SK-N-MC (cell line): ENCODE measurements at regions not wholly inside any gene's neighbourhood (a gene's known extent, or its start where the extent isn't known, plus 50 kb on each side); places are given as distances from the start of the nearest gene placed in this dataset.

Source experiments
- DNase-seq: peaks from one replicate; pipeline ENCODE4 v3.0.0-alpha.2; 2011; ENCODE audit warnings: low read depth, low spot score
- H3K27ac ChIP-seq: fragments of 200-600 bp; sonication (generic); 2 replicates; pipeline ENCODE4 v1.5.1; 2016; ENCODE audit warnings: mixed run types
- H3K36me3 ChIP-seq: fragments of 200-600 bp; sonication (generic); 2 replicates; pipeline ENCODE4 v1.6.1; 2017; ENCODE audit warnings: antibody characterized with exemption, low read length, mixed read lengths; ENCODE audit not compliant: insufficient read depth
- H3K4me3 ChIP-seq: fragments of 200-600 bp; sonication (generic); 2 replicates; pipeline ENCODE4 v1.5.1; 2016
- H3K9ac ChIP-seq: fragments of 200-600 bp; sonication (generic); 2 replicates; pipeline ENCODE4 v1.8.0; 2017; ENCODE audit warnings: mixed run types, mixed read lengths; ENCODE audit not compliant: insufficient read length
- H3K9me3 ChIP-seq: fragments of 200-600 bp; sonication (generic); 2 replicates; pipeline ENCODE4 v1.6.1; 2017; ENCODE audit warnings: low read depth, mild to moderate bottlenecking, antibody characterized with exemption, low read length, moderate library complexity, mixed read lengths
- EZH2 ChIP-seq: fragments of 200-600 bp; sonication (generic); IDR thresholded peaks from one replicate; pipeline ENCODE4 v1.6.1; 2017; ENCODE audit warnings: antibody characterized with exemption
- FOXP2 ChIP-seq: optimal IDR thresholded peaks from 2 replicates; pipeline ENCODE3; 2011; ENCODE audit warnings: mild to moderate bottlenecking, moderate library complexity; ENCODE audit not compliant: insufficient read depth; ENCODE audit errors: extremely low read length, control extremely low read depth
- POLR2AphosphoS5 ChIP-seq: IDR thresholded peaks from 2 replicates; pipeline ENCODE4 v1.6.1; 2012; ENCODE audit warnings: mild to moderate bottlenecking, low read depth, low read length, borderline replicate concordance

GRCh38 chr4:96097693-96098092 lies 257.8 kb downstream of the PDHA2 start:
- no peaks in the 10 kb centered on the region for H3K9me3 ChIP-seq
- H3K9ac ChIP-seq, result no peak overlapping the region
- no peak for DNase-seq
- H3K27ac ChIP-seq, result no peak overlapping the region
- no peak overlapping the region for H3K4me3 ChIP-seq
- no peaks in the 10 kb centered on the region for H3K36me3 ChIP-seq
- TF ChIP-seq EZH2 (no peak), POLR2AphosphoS5 (no peak), FOXP2 (no peak)

DNA sequence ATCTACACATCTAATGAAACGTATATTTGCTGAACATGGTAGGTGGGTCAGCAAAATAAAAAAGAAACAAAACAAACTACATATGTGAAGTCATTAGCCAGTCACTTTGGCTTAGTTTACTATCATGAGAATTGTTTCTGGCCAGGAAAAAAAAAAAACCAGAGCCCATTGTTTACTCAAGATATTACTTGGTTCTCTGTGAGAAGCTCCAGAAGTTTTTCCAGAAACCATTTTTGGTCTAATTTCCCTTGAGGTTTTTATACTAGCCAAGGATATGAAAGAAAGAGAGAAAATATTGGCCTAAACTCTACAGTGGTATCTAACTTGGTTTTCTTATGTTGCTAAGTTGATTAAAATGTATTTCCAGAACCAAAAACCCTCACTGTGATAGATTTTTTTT lies 259.1 kb downstream of the PDHA2 start:
- TF ChIP-seq POLR2AphosphoS5 (no peak), EZH2 (no peak), FOXP2 (no peak)
- H3K9ac ChIP-seq, result no peak overlapping the region
- H3K4me3 ChIP-seq, result no peak overlapping the region
- no peaks in the 10 kb centered on the region for H3K36me3 ChIP-seq
- H3K9me3 ChIP-seq, result no peaks in the 10 kb centered on the region
- H3K27ac ChIP-seq, result no peak overlapping the region
- no peak for DNase-seq

DNA sequence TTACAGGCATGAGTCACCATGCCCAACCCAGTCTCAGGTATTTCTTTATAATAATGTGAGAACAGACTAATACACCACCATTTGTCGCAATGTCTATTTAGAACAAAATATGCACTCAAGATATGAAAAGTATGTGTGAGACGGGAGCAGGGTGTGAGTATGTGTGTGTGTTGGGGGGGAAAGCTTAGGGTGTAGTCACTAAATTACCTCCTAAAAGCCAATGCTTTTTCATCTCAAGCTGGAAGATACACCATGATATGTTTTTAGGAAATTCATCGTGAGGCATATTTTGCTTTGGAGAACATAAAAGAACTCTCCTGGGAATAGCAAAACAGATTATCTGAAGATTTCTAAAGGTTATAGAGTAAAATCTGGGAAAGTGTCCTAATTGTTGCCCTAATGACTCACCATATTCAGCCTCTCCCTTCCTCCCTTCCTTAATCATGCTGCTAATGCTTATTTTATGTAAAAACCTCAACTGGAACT lies 262.7 kb downstream of the PDHA2 start:
- no peak overlapping the region for H3K27ac ChIP-seq
- no peaks in the 10 kb centered on the region for H3K36me3 ChIP-seq
- no peak for DNase-seq
- no peak overlapping the region for H3K4me3 ChIP-seq
- no peaks in the 10 kb centered on the region for H3K9me3 ChIP-seq
- no peak for TF ChIP-seq EZH2
- TF ChIP-seq POLR2AphosphoS5, result no peak
- no peak for TF ChIP-seq FOXP2
- no peak overlapping the region for H3K9ac ChIP-seq

GRCh38 chr4:96103086-96103485 lies 263.2 kb downstream of the PDHA2 start:
- no peak for TF ChIP-seq EZH2
- H3K4me3 ChIP-seq, result no peak overlapping the region

DNA sequence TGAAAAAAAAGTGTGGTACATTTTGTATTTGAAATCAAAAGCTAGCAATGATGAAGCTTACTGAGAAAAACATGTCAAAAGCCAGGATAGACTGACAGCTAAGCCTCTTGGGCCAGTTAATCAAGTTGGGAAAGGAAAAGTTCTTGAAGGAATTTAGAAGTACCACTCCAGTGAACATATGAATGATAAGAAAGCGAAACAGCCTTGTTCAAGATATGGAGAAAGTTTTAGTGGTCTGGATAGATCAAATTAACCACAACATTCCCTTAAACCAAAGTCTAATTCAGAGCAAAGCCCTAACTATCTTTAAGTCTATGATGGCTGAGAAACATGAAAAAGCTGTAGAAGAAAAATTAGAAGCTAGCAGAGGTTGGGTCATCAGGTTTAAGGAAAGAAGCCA lies 268.3 kb downstream of the PDHA2 start:
- H3K9ac ChIP-seq, result no peak overlapping the region
- H3K27ac ChIP-seq, result no peak overlapping the region
- no peaks in the 10 kb centered on the region for H3K36me3 ChIP-seq
- H3K4me3 ChIP-seq, result no peak overlapping the region
- TF ChIP-seq EZH2 (no peak), FOXP2 (no peak), POLR2AphosphoS5 (no peak)
- DNase-seq, result no peak
- H3K9me3 ChIP-seq, result no peaks in the 10 kb centered on the region

More at GRCh38 chr4:96103086-96103485, 263.2 kb downstream of the PDHA2 start:
- Histone ChIP-seq H3K9ac (no peak overlapping the region), H3K9me3 (no peaks in the 10 kb centered on the region), H3K36me3 (no peaks in the 10 kb centered on the region), H3K27ac (no peak overlapping the region)
- DNase-seq, result no peak

DNA sequence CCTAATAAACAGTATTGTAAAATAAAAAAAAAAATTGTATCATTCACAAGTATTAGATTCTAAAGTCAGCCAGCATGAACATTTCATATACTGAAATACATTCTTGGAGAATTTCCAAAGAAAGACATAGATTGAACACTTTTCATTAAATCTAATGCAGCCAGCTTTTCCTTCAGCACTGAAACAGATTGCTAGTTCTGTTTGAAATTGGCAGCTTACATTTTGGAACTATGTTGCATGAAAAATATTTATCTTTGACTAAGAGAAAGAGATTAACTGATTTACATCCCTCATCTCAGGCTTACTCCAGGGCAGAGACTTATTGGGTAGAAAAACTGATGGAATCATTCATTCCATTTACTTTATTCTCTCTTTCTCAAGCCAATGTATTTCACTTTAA lies 272.7 kb downstream of the PDHA2 start:
- no peak overlapping the region for H3K4me3 ChIP-seq
- H3K9me3 ChIP-seq, result no peaks in the 10 kb centered on the region
- H3K27ac ChIP-seq, result no peak overlapping the region
- H3K9ac ChIP-seq, result no peak overlapping the region
- no peaks in the 10 kb centered on the region for H3K36me3 ChIP-seq
- no peak for TF ChIP-seq FOXP2
- no peak for TF ChIP-seq EZH2
- no peak for TF ChIP-seq POLR2AphosphoS5
- DNase-seq, result no peak

DNA sequence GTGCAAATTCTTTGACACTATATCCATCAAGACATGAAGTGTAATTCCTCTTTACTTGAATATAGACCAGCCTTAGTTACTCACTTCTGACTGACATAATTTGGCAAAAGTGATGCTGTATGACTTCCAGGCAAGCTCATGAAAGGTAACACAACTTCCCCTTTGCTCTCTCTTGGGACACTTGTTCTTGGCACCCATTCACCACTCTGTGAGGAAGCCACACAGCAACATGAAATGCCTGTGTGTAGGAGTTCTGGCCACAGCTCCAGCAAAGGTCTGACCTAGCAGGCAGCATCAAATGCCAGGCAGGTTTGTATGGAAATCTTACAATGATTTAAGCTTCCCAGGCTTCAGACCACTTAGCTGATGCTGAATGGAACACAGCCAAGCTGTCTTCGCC lies 280.3 kb downstream of the PDHA2 start:
- no peak for TF ChIP-seq EZH2
- no peak for TF ChIP-seq FOXP2
- no peak for TF ChIP-seq POLR2AphosphoS5
- no peak overlapping the region for H3K4me3 ChIP-seq
- H3K9me3 ChIP-seq, result no peaks in the 10 kb centered on the region
- DNase-seq, result no peak
- no peak overlapping the region for H3K9ac ChIP-seq
- no peak overlapping the region for H3K27ac ChIP-seq
- H3K36me3 ChIP-seq, result no peaks in the 10 kb centered on the region

- no peak for TF ChIP-seq FOXP2
- TF ChIP-seq EZH2, result no peak
- no peak for TF ChIP-seq POLR2AphosphoS5
- H3K36me3 ChIP-seq, result no peaks in the 10 kb centered on the region
- H3K4me3 ChIP-seq, result no peak overlapping the region
- H3K9me3 ChIP-seq, result no peaks in the 10 kb centered on the region
- no peak for DNase-seq
- H3K27ac ChIP-seq, result no peak overlapping the region
- H3K9ac ChIP-seq, result no peak overlapping the region
Measured at GRCh38 chr4:96126227-96126626, 286.3 kb downstream of the PDHA2 start.

DNA sequence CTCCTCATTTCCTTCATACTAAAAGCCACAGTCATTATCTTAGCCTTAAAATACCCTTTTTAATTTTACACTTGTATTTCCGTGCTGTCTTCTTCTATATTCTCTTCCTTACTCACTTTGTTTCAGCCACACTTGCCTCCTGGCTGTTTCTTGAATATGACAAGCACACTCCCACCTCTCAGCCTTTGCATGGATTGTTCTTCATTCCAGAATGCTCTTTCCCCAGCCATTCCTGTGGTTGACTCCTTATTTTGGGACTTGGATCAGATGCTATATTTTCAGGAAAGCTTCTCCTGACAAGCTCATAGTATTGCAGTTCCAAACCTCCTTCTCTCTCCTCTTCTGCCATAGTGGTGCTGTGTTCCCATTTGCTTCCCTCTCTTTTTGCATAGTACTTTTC lies 291.3 kb downstream of the PDHA2 start:
- Histone ChIP-seq H3K9me3 (no peaks in the 10 kb centered on the region), H3K36me3 (no peaks in the 10 kb centered on the region), H3K27ac (no peak overlapping the region), H3K4me3 (no peak overlapping the region), H3K9ac (no peak overlapping the region)
- TF ChIP-seq EZH2, result no peak
- TF ChIP-seq POLR2AphosphoS5, result no peak
- TF ChIP-seq FOXP2, result no peak
- no peak for DNase-seq

DNA sequence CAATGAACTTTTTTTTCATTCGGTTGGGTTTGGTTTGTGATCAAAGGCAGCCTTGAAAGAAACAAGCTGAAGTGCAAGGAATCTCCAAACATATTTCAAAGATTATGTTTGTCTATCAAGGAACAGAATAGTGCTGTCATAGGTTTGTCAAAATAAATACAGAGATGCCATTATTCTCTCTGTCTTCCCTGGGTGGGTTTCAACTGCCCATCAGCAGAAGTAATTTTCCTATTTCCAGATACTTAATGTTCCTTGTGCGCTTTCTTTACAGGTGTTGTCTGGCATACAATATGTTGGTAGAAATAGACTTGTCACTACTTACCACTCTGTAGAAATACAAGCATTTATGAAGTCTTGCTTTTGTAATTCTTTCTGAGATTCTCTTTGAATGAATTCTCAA lies 294.9 kb downstream of the PDHA2 start:
- no peak overlapping the region for H3K4me3 ChIP-seq
- no peak overlapping the region for H3K9ac ChIP-seq
- TF ChIP-seq POLR2AphosphoS5, result no peak
- TF ChIP-seq FOXP2, result no peak
- no peak for TF ChIP-seq EZH2
- no peaks in the 10 kb centered on the region for H3K9me3 ChIP-seq
- no peak for DNase-seq
- no peak overlapping the region for H3K27ac ChIP-seq
- no peaks in the 10 kb centered on the region for H3K36me3 ChIP-seq
